GM23248 (cell line): ENCODE measurements at regions not wholly inside any gene's neighbourhood (a gene's known extent, or its start where the extent isn't known, plus 50 kb on each side); places are given as distances from the start of the nearest gene placed in this dataset. TPM values are rescaled to one million over a fixed set of nuclear protein-coding genes. Genes with fewer than 3 reads are reported as not detected.

Experiments
- DNase-seq: peaks from one replicate; pipeline ENCODE4 v3.0.0-alpha.2; 2015
- H2AFZ ChIP-seq: fragments of 200-600 bp; sonication (generic); 2 replicates; pipeline ENCODE4 v1.6.1; 2016; ENCODE audit warnings: antibody characterized with exemption
- H3F3A ChIP-seq: fragments of 200-600 bp; sonication (generic); 2 replicates; pipeline ENCODE4 v1.6.1; 2016; ENCODE audit warnings: mild to moderate bottlenecking, antibody characterized with exemption, mixed run types; ENCODE audit not compliant: insufficient read depth
- H3K27ac ChIP-seq: fragments of 200-600 bp; sonication (generic); 2 replicates; pipeline ENCODE4 v1.5.1; 2016; ENCODE audit warnings: mild to moderate bottlenecking
- H3K27me3 ChIP-seq: fragments of 200-600 bp; sonication (generic); replicated peaks from 2 replicates; pipeline ENCODE4 v1.6.1; 2016; ENCODE audit warnings: mild to moderate bottlenecking; ENCODE audit not compliant: insufficient read depth
- H3K36me3 ChIP-seq: fragments of 200-600 bp; sonication (generic); 2 replicates; pipeline ENCODE4 v1.6.1; 2016; ENCODE audit warnings: low read depth, mild to moderate bottlenecking
- H3K4me1 ChIP-seq: fragments of 200-600 bp; sonication (generic); 2 replicates; pipeline ENCODE4 v1.6.1; 2016; ENCODE audit warnings: mild to moderate bottlenecking; ENCODE audit not compliant: insufficient read depth
- H3K4me2 ChIP-seq: fragments of 200-600 bp; sonication (generic); one replicate; pipeline ENCODE4 v1.6.1; 2016; ENCODE audit warnings: mild to moderate bottlenecking; ENCODE audit not compliant: unreplicated experiment
- H3K4me3 ChIP-seq: fragments of 200-600 bp; sonication (generic); 2 replicates; pipeline ENCODE4 v1.5.1; 2016; ENCODE audit warnings: mild to moderate bottlenecking
- H3K79me2 ChIP-seq: fragments of 200-600 bp; sonication (generic); 2 replicates; pipeline ENCODE4 v1.6.1; 2016; ENCODE audit warnings: mild to moderate bottlenecking; ENCODE audit not compliant: insufficient read depth
- H3K9ac ChIP-seq: fragments of 200-600 bp; sonication (generic); 2 replicates; pipeline ENCODE4 v1.6.1; 2016; ENCODE audit warnings: mild to moderate bottlenecking
- H3K9me2 ChIP-seq: fragments of 200-600 bp; sonication (generic); 2 replicates; pipeline ENCODE4 v1.6.1; 2016; ENCODE audit warnings: mixed run types, mild to moderate bottlenecking, moderate library complexity; ENCODE audit not compliant: insufficient read depth
- H3K9me3 ChIP-seq: fragments of 200-600 bp; sonication (generic); one replicate; pipeline ENCODE4 v1.6.1; 2017; ENCODE audit warnings: low read depth
- H4K20me1 ChIP-seq: fragments of 200-600 bp; sonication (generic); 2 replicates; pipeline ENCODE4 v1.6.0; 2016; ENCODE audit not compliant: insufficient read depth
- EZH2 ChIP-seq: fragments of 200-600 bp; sonication (generic); IDR thresholded peaks from 2 replicates; pipeline ENCODE4 v1.6.1; 2018; ENCODE audit warnings: antibody characterized with exemption, mild to moderate bottlenecking; ENCODE audit not compliant: insufficient read depth, poor library complexity, severe bottlenecking
- EZH2phosphoT487 ChIP-seq: fragments of 200-600 bp; sonication (generic); IDR thresholded peaks from 2 replicates; pipeline ENCODE4 v1.6.1; 2018; ENCODE audit warnings: antibody characterized with exemption, moderate library complexity, mild to moderate bottlenecking, low read depth; ENCODE audit not compliant: insufficient read depth
- WGBS, 2 experiments: methylation state at CpG; one replicate each; pipeline ENCODE4 v1.1.6; 2015 to 2017; ENCODE audit warnings: low lambda C conversion rate in 2 of 2, low coverage in 1 of 2; ENCODE audit errors: missing lambda C conversion rate in 2 of 2; 5-methylcytosine and 5-hydroxymethylcytosine counted together
- in situ Hi-C: fragments of 300-500 bp; cut with MboI; formaldehyde crosslinking; loops from 2 replicates; pipeline ENCODE4 v1.15.0; 2020
- small RNA-seq: library from RNA; depleted of rRNA; stranded (forward); fragments of <200 nt; gene quantifications from one replicate; pipeline ENCODE3, GENCODE V24; 2014; ENCODE audit warnings: low read depth, low replicate concordance

DNA sequence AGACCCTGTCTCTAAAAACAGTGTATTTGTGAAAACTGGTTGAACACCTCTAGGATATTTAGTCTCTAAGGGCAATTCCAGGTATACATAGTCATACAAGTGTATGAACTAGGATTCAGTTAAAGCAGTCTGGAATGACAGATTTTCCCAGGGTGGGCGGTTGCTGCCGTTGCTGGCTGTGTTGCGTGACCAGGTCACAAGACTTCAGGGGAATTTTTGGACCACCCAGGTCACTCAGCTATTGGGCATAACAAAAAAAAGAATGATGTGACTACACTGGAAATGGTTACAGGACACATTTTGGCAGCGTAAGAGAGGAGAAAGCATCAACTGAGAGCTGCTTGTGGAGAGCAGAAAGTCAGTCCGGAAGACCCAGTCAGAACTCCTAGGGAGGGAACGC lies 58.0 kb upstream of the ZBTB7C start:
- Histone ChIP-seq H3K4me1 (peaks cover 34% of the 10 kb centered on the region), H3K4me3 (no peak overlapping the region), H3K9me3 (no peaks in the 10 kb centered on the region), H3K9me2 (no peaks in the 10 kb centered on the region), H3K79me2 (no peaks in the 10 kb centered on the region), H3K27me3 (no peaks in the 10 kb centered on the region), H3K4me2 (no peak overlapping the region), H3F3A (peaks cover 17% of the 10 kb centered on the region), H3K36me3 (no peaks in the 10 kb centered on the region), H2AFZ (no peak overlapping the region), H3K27ac (no peak overlapping the region), H4K20me1 (no peaks in the 10 kb centered on the region), H3K9ac (no peak overlapping the region)
- DNase-seq, result no peak
- TF ChIP-seq EZH2, result no peak
- TF ChIP-seq EZH2phosphoT487, result no peak
- WGBS, 2 experiments, result 77% methylated on average over 6 of the region's 6 CpGs
- in situ Hi-C loops, result no loop called here

DNA sequence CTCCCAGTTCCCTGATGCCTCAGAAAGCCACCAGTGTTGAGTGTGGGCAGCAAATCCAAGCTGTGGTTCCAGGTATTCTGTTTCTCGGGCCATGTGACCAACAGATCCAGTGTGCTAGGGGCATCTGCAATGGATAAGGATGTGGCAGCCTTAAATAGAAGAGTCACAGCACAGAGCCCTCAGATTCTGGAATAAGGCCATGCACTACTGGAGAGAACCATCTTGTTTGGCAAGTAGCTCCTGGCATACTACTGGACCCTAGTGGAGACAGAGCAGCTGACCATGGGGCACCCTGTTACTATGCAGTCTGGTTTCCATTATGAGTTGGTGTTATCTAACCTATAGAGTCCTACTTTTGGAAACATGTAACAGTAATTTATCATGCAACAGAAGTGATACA lies 53.3 kb upstream of the ZBTB7C start:
- H3K4me1 ChIP-seq, result no peaks in the 10 kb centered on the region
- H3K9ac ChIP-seq, result no peak overlapping the region
- no peak overlapping the region for H3K4me2 ChIP-seq
- WGBS, 2 experiments, result 62 to 71% methylated on average over 1 of the region's 1 CpG
- no peak for DNase-seq
- no peak overlapping the region for H2AFZ ChIP-seq
- no peak overlapping the region for H3K4me3 ChIP-seq
- H3K9me3 ChIP-seq, result no peaks in the 10 kb centered on the region
- H3F3A ChIP-seq, result no peaks in the 10 kb centered on the region
- no peak for TF ChIP-seq EZH2phosphoT487
- TF ChIP-seq EZH2, result no peak
- in situ Hi-C loops, result no loop called here
- H4K20me1 ChIP-seq, result no peaks in the 10 kb centered on the region
- no peaks in the 10 kb centered on the region for H3K27me3 ChIP-seq
- H3K79me2 ChIP-seq, result no peaks in the 10 kb centered on the region
- H3K9me2 ChIP-seq, result no peaks in the 10 kb centered on the region
- H3K36me3 ChIP-seq, result no peaks in the 10 kb centered on the region
- no peak overlapping the region for H3K27ac ChIP-seq

DNA sequence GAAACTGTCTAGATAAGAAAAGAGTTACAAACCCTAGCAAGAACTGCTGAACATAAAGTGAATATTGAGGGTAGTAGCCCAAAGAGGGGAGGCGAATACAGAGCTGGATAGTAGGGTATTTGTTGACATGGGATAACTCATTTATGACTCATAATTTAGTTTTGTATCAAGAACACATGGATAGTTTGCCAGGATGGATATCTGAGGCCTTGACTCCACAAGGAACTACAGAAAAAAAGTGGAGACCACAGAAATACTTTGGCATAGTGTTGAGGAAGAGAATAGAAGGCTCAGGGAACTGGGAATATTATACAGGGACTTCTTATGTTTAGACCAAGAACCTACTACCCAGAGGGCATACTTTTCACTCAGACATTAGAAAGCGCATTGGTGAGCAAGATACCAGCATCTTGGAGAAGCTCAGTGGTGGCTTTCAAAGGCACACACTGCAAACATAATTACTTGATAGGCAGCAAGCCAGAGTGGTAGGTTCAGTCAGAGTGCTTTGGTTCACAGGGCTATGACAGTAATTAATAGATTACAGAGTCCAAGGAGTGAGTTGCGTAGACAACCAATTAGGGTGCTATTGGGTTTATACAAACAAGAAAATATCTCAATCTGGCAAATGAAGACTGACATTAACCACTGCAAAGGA lies 51.9 kb upstream of the ZBTB7C start:
- in situ Hi-C loops, result no loop called here
- Histone ChIP-seq H2AFZ (no peak overlapping the region), H3K36me3 (no peaks in the 10 kb centered on the region), H3K9me2 (no peaks in the 10 kb centered on the region), H4K20me1 (no peaks in the 10 kb centered on the region), H3K4me2 (no peak overlapping the region), H3K4me3 (no peak overlapping the region), H3K9ac (no peak overlapping the region), H3K79me2 (no peaks in the 10 kb centered on the region), H3K27me3 (no peaks in the 10 kb centered on the region), H3K4me1 (peaks cover 6% of the 10 kb centered on the region), H3F3A (0 out of 2 replicates have a peak, but pooled peaks cover 7% of the 10 kb centered on the region), H3K27ac (no peak overlapping the region), H3K9me3 (no peaks in the 10 kb centered on the region)
- WGBS, 2 experiments, result 94 to 95% methylated on average over 3 of the region's 3 CpGs
- DNase-seq, result no peak
- TF ChIP-seq EZH2phosphoT487 (no peak), EZH2 (no peak)

DNA sequence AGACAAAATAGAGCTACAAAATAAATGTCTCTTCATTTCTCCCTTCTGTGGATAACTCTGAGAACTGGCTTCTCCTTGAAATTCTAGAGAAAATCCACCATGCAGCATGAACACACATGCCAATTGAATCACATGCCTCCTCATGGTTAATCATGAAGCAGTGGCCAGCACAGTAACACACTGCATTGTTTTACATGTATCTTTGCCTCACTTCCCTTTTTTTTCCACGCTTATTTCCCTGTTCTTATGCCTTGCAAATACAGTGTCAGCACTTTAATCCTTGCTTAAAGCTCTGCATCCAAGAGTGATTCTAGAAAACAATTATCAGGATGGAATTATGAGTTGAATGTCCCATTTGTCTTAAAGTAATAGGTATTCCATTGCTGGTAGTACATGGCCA lies 50.3 kb upstream of the ZBTB7C start:
- DNase-seq, result no peak
- no peaks in the 10 kb centered on the region for H3K36me3 ChIP-seq
- H3K79me2 ChIP-seq, result no peaks in the 10 kb centered on the region
- no peaks in the 10 kb centered on the region for H3K9me3 ChIP-seq
- no peak overlapping the region for H2AFZ ChIP-seq
- peaks cover 12% of the 10 kb centered on the region for H3K4me1 ChIP-seq
- TF ChIP-seq EZH2phosphoT487 (no peak), EZH2 (no peak)
- no peaks in the 10 kb centered on the region for H3K27me3 ChIP-seq
- no peak overlapping the region for H3K9ac ChIP-seq
- H3K9me2 ChIP-seq, result no peaks in the 10 kb centered on the region
- in situ Hi-C loops, result no loop called here
- H3K4me2 ChIP-seq, result no peak overlapping the region
- H3K27ac ChIP-seq, result no peak overlapping the region
- no peak overlapping the region for H3K4me3 ChIP-seq
- H4K20me1 ChIP-seq, result no peaks in the 10 kb centered on the region
- WGBS, 2 experiments, result 94 to 95% methylated on average over 1 of the region's 1 CpG
- H3F3A ChIP-seq, result 0 out of 2 replicates have a peak, but pooled peaks cover 7% of the 10 kb centered on the region

- H3K9ac ChIP-seq, result no peak overlapping the region
- H3K36me3 ChIP-seq, result no peaks in the 10 kb centered on the region
- no peak overlapping the region for H3K4me3 ChIP-seq
- in situ Hi-C loops, result no loop called here
- no peak for TF ChIP-seq EZH2
- no peak for TF ChIP-seq EZH2phosphoT487
- H3K27me3 ChIP-seq, result no peaks in the 10 kb centered on the region
- no peak for DNase-seq
- H2AFZ ChIP-seq, result no peak overlapping the region
- H4K20me1 ChIP-seq, result no peaks in the 10 kb centered on the region
- 0 out of 2 replicates have a peak, but pooled peaks cover 7% of the 10 kb centered on the region for H3F3A ChIP-seq
- H3K79me2 ChIP-seq, result no peaks in the 10 kb centered on the region
- H3K27ac ChIP-seq, result no peak overlapping the region
- H3K4me1 ChIP-seq, result peaks cover 12% of the 10 kb centered on the region
- H3K9me2 ChIP-seq, result no peaks in the 10 kb centered on the region
- no peak overlapping the region for H3K4me2 ChIP-seq
- no peaks in the 10 kb centered on the region for H3K9me3 ChIP-seq
These were observed 49.8 kb upstream of the ZBTB7C start for GRCh38 chr18:48459016-48459415.

Small RNA genes in the stretch of these regions (small RNA-seq; reads per million reads assigned to genes)
- gene AC024288.1 (not detected), gene RNA5SP456 (not detected)
